ENCODE measurements at regions not wholly inside any gene's neighbourhood (a gene's known extent, or its start where the extent isn't known, plus 50 kb on each side); places are given as distances from the start of the nearest gene placed in this dataset.

- Mint-ChIP-seq H3K9me3 (peaks cover 2% of the 10 kb centered on the region in 2 donors), H3K27me3 (ENCODE audit: low read depth) (no peaks in the 10 kb centered on the region), H3K4me3 (no peak overlapping the region), H3K36me3 (ENCODE audit: insufficient read depth in 2 of 2) (peaks cover 0 to 1% of the 10 kb centered on the region in 2 donors), H3K4me1 (ENCODE audit: low read depth) (peaks cover 8% of the 10 kb centered on the region), H3K27ac (peak overlapping the region; percentile 80)
- ATAC-seq (replicated peaks in 1 of 2) (no peak), DNase-seq (no peak)
These were observed 562.6 kb upstream of the DPPA4 start for GRCh38 chr3:109899925-109900324.

- ATAC-seq (replicated peaks in 1 of 2): no peak
- no peak for DNase-seq
- H3K4me1 Mint-ChIP-seq (ENCODE audit: low read depth): peaks cover 8% of the 10 kb centered on the region
- H3K27ac Mint-ChIP-seq: no peak overlapping the region
- H3K36me3 Mint-ChIP-seq (ENCODE audit: insufficient read depth in 2 of 2): peaks cover 0 to 1% of the 10 kb centered on the region in 2 donors
- H3K27me3 Mint-ChIP-seq (ENCODE audit: low read depth): no peaks in the 10 kb centered on the region
- no peak overlapping the region for H3K4me3 Mint-ChIP-seq
- H3K9me3 Mint-ChIP-seq: peaks cover 2% of the 10 kb centered on the region in 2 donors
These were observed 563.4 kb upstream of the DPPA4 start for GRCh38 chr3:109900783-109901182.

- no peak overlapping the region for H3K27ac Mint-ChIP-seq
- H3K27me3 Mint-ChIP-seq (ENCODE audit: low read depth): no peaks in the 10 kb centered on the region
- peaks cover 8% of the 10 kb centered on the region for H3K4me1 Mint-ChIP-seq (ENCODE audit: low read depth)
- no peak overlapping the region for H3K4me3 Mint-ChIP-seq
- DNase-seq: no peak
- H3K36me3 Mint-ChIP-seq (ENCODE audit: insufficient read depth in 2 of 2): peaks cover 2 to 5% of the 10 kb centered on the region in 2 donors
- no peak for ATAC-seq (replicated peaks in 1 of 2)
- peaks cover 7% of the 10 kb centered on the region in 2 donors for H3K9me3 Mint-ChIP-seq
These were observed 565.2 kb upstream of the DPPA4 start for GRCh38 chr3:109902549-109902948.

DNA sequence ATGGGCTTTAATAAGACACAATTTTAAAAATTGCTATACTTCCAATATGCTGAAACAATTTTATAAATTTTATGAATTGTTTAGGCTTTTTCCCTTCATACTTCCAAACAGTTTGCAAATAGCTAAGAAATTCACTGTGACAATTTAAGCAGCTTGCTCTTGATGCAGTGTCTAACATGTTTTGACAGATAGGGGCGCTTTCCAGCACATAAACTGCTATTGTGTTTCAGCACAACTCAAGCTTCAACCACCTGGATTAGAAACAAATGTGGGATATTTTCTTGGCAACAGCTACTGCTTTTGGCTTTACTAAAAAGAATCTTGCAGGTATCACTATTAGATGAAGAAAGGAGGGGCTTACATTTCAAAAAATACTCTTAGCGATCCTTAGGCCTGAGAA is 565.8 kb upstream of the DPPA4 start:
- DNase-seq (no peak), ATAC-seq (replicated peaks in 1 of 2) (no peak)
- no peak overlapping the region for H3K4me3 Mint-ChIP-seq
- peaks cover 7% of the 10 kb centered on the region in 2 donors for H3K9me3 Mint-ChIP-seq
- no peak overlapping the region for H3K27ac Mint-ChIP-seq
- peaks cover 2 to 5% of the 10 kb centered on the region in 2 donors for H3K36me3 Mint-ChIP-seq (ENCODE audit: insufficient read depth in 2 of 2)
- H3K4me1 Mint-ChIP-seq (ENCODE audit: low read depth): peaks cover 8% of the 10 kb centered on the region
- H3K27me3 Mint-ChIP-seq (ENCODE audit: low read depth): no peaks in the 10 kb centered on the region

DNA sequence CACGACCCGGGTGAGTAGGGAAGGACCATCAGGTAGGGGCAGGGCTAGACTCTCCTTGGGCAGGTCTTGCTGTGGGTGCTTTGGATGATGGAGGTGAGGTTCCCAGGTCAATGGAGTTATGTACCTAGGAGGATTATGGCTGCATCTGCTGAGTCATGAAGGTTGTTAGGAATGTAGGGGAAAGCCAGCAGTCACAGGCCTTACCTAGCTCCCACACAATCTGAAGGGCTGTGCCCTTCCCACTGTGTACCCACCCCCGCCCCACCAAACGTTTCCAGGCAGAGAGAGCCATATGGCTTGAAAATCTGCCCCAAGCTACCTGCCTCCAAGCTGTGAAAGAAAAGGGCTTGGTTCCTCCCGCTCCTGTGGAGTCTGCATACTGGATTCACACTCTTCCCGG is 573.4 kb upstream of the DPPA4 start:
- no peak overlapping the region for H3K4me3 Mint-ChIP-seq
- DNase-seq (no peak), ATAC-seq (replicated peaks in 1 of 2) (no peak)
- no peak overlapping the region for H3K27ac Mint-ChIP-seq
- H3K36me3 Mint-ChIP-seq (ENCODE audit: insufficient read depth in 2 of 2): peaks cover 3 to 4% of the 10 kb centered on the region in 2 donors
- H3K27me3 Mint-ChIP-seq (ENCODE audit: low read depth): no peaks in the 10 kb centered on the region
- H3K4me1 Mint-ChIP-seq (ENCODE audit: low read depth): no peaks in the 10 kb centered on the region
- H3K9me3 Mint-ChIP-seq: peaks cover 7 to 12% of the 10 kb centered on the region in 2 donors

DNA sequence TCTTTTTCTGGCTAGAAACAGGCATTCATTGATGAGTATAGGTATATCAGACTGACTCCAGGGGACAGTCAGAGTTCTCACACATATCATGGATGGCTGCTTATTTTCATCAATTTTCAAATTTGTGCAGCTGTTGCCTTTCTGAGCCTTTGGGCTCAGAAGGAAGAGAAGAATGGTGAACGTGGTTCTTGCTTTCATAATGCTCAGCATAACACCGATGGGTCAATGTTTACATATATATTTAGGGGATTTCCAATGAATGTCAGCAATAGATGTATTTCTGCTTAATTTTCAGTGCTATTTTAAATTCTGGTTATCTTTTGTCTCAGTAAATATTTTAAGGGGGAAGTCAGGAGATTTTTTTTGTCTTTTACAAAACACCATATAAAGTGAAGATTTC is 581.4 kb upstream of the DPPA4 start:
- ATAC-seq (replicated peaks in 1 of 2): no peak

DNA sequence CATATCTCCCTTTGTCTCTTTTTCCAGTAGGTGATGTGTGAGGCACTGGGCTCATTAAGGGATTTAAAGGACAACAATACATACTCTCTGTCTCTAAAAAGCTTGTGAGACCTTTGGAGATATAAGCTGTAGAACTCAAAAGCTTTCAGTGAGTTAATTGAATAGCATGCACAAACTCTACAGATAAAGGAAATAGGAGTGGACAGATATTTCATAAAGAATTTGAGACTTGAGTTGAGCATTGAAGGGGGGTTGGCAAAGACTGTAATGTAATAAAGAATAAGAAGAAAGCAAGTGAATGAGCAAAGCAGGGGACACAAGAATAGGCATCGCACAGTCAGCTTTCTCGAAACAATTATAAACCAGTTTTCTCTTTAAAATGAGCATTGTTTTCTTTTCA is 583.4 kb upstream of the DPPA4 start:
- H3K9me3 Mint-ChIP-seq: peaks cover 2 to 3% of the 10 kb centered on the region in 2 donors
- DNase-seq (no peak), ATAC-seq (replicated peaks in 1 of 2) (no peak)
- no peaks in the 10 kb centered on the region for H3K27me3 Mint-ChIP-seq (ENCODE audit: low read depth)
- peaks cover 0 to 2% of the 10 kb centered on the region in 2 donors for H3K36me3 Mint-ChIP-seq (ENCODE audit: insufficient read depth in 2 of 2)
- H3K4me1 Mint-ChIP-seq (ENCODE audit: low read depth): no peaks in the 10 kb centered on the region
- H3K4me3 Mint-ChIP-seq: no peak overlapping the region
- H3K27ac Mint-ChIP-seq: no peak overlapping the region

More for the DNA sequence above, 581.4 kb upstream of the DPPA4 start:
- peaks cover 2% of the 10 kb centered on the region in 2 donors for H3K36me3 Mint-ChIP-seq (ENCODE audit: insufficient read depth in 2 of 2)
- H3K27ac Mint-ChIP-seq: no peak overlapping the region
- H3K27me3 Mint-ChIP-seq (ENCODE audit: low read depth): no peaks in the 10 kb centered on the region
- peaks cover 3 to 7% of the 10 kb centered on the region in 2 donors for H3K9me3 Mint-ChIP-seq
- no peaks in the 10 kb centered on the region for H3K4me1 Mint-ChIP-seq (ENCODE audit: low read depth)
- DNase-seq: no peak
- H3K4me3 Mint-ChIP-seq: no peak overlapping the region

DNA sequence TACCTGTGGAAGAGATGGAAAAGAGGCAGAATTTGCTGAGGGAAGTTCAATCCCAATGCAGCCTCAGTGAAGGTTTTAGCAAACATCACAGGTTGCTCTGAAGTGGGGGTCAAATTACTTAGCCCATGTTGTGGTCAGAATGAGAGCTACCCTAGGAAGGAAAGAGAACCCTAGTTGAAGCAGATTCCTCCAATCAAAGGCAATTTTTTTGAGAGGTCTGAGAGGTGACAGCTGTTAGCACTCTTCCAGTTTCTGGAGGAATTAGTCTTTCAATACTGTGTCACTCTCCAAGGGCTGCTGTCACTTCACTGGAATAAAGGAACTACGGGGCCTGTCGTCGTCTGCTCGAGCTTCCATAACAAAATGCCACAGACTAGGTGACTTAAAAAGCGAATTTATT is 584.2 kb upstream of the DPPA4 start:
- ATAC-seq (replicated peaks in 1 of 2): no peak
- H3K36me3 Mint-ChIP-seq (ENCODE audit: insufficient read depth in 2 of 2): no peaks in the 10 kb centered on the region

GRCh38 chr3:109922856-109923255 is 585.5 kb upstream of the DPPA4 start:
- no peak for DNase-seq
- H3K27me3 Mint-ChIP-seq (ENCODE audit: low read depth): no peaks in the 10 kb centered on the region
- H3K36me3 Mint-ChIP-seq (ENCODE audit: insufficient read depth in 2 of 2): no peaks in the 10 kb centered on the region
- no peak for ATAC-seq (replicated peaks in 1 of 2)
- H3K27ac Mint-ChIP-seq: no peak overlapping the region
- H3K9me3 Mint-ChIP-seq: no peaks in the 10 kb centered on the region
- no peak overlapping the region for H3K4me3 Mint-ChIP-seq
- peaks cover 8% of the 10 kb centered on the region for H3K4me1 Mint-ChIP-seq (ENCODE audit: low read depth)

More for the DNA sequence above, 584.2 kb upstream of the DPPA4 start:
- Mint-ChIP-seq H3K4me1 (ENCODE audit: low read depth) (no peaks in the 10 kb centered on the region), H3K27ac (no peak overlapping the region), H3K9me3 (peaks cover 0 to 3% of the 10 kb centered on the region in 2 donors), H3K4me3 (no peak overlapping the region), H3K27me3 (ENCODE audit: low read depth) (no peaks in the 10 kb centered on the region)
- no peak for DNase-seq

GRCh38 chr3:109923431-109923830 is 586.1 kb upstream of the DPPA4 start:
- no peak overlapping the region for H3K27ac Mint-ChIP-seq
- ATAC-seq (replicated peaks in 1 of 2): no peak
- H3K9me3 Mint-ChIP-seq: no peaks in the 10 kb centered on the region
- peaks cover 8% of the 10 kb centered on the region for H3K4me1 Mint-ChIP-seq (ENCODE audit: low read depth)
- H3K27me3 Mint-ChIP-seq (ENCODE audit: low read depth): no peaks in the 10 kb centered on the region
- H3K36me3 Mint-ChIP-seq (ENCODE audit: insufficient read depth in 2 of 2): no peaks in the 10 kb centered on the region
- no peak for DNase-seq
- no peak overlapping the region for H3K4me3 Mint-ChIP-seq

- Mint-ChIP-seq H3K9me3 (no peaks in the 10 kb centered on the region), H3K4me1 (ENCODE audit: low read depth) (peaks cover 8% of the 10 kb centered on the region), H3K36me3 (ENCODE audit: insufficient read depth in 2 of 2) (no peaks in the 10 kb centered on the region), H3K4me3 (no peak overlapping the region), H3K27ac (no peak overlapping the region), H3K27me3 (ENCODE audit: low read depth) (no peaks in the 10 kb centered on the region)
- DNase-seq (no peak), ATAC-seq (replicated peaks in 1 of 2) (no peak)
These were observed 586.9 kb upstream of the DPPA4 start for GRCh38 chr3:109924196-109924595.

DNA sequence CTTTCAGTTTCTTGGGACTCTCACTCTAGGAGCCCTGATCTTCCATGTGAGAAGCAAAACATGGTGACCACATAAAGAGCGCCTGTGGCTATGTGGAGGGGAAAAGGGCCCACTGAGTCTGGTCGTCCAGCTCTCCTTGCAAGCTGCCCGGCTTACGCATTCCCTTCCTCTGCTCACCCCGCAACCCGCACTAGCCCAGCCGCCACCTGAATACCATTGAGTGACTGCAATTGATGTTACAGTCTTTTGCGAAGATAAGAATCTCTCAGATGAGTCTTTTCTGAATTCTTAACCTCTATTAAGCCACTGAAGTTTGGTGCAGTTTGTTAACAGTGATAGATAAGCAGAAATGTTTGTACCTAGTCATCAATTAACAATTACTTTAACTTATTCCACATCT is 589.0 kb upstream of the DPPA4 start:
- DNase-seq: no peak
- H3K27ac Mint-ChIP-seq: no peak overlapping the region
- peaks cover 8% of the 10 kb centered on the region for H3K4me1 Mint-ChIP-seq (ENCODE audit: low read depth)
- no peaks in the 10 kb centered on the region for H3K9me3 Mint-ChIP-seq
- H3K36me3 Mint-ChIP-seq (ENCODE audit: insufficient read depth in 2 of 2): no peaks in the 10 kb centered on the region
- no peak overlapping the region for H3K4me3 Mint-ChIP-seq
- no peak for ATAC-seq (replicated peaks in 1 of 2)
- no peaks in the 10 kb centered on the region for H3K27me3 Mint-ChIP-seq (ENCODE audit: low read depth)

GRCh38 chr3:109927161-109927560 is 589.8 kb upstream of the DPPA4 start:
- ATAC-seq (replicated peaks in 1 of 2) (peak; percentile 77 to 92), DNase-seq (peak; percentile 1)
- no peaks in the 10 kb centered on the region for H3K9me3 Mint-ChIP-seq
- no peaks in the 10 kb centered on the region for H3K27me3 Mint-ChIP-seq (ENCODE audit: low read depth)
- H3K4me3 Mint-ChIP-seq: no peak overlapping the region
- peak overlapping the region; percentile 38 for H3K27ac Mint-ChIP-seq
- no peaks in the 10 kb centered on the region for H3K36me3 Mint-ChIP-seq (ENCODE audit: insufficient read depth in 2 of 2)
- H3K4me1 Mint-ChIP-seq (ENCODE audit: low read depth): peaks cover 8% of the 10 kb centered on the region

GRCh38 chr3:109927726-109928125 is 590.4 kb upstream of the DPPA4 start:
- ATAC-seq (replicated peaks in 1 of 2) (no peak), DNase-seq (no peak)
- H3K36me3 Mint-ChIP-seq (ENCODE audit: insufficient read depth in 2 of 2): no peaks in the 10 kb centered on the region
- peaks cover 8% of the 10 kb centered on the region for H3K4me1 Mint-ChIP-seq (ENCODE audit: low read depth)
- no peaks in the 10 kb centered on the region for H3K27me3 Mint-ChIP-seq (ENCODE audit: low read depth)
- no peak overlapping the region for H3K4me3 Mint-ChIP-seq
- peak overlapping the region; percentile 38 for H3K27ac Mint-ChIP-seq
- no peaks in the 10 kb centered on the region for H3K9me3 Mint-ChIP-seq

Measured in activated T-cell treated with anti-CD3 and anti-CD28 coated beads, Interleukin-2, amount 50 U/mL, for 72 hours (primary cell).